Hepatic stellate cell (primary cell): ENCODE measurements at regions not wholly inside any gene's neighbourhood (a gene's known extent, or its start where the extent isn't known, plus 50 kb on each side); places are given as distances from the start of the nearest gene placed in this dataset.

Source experiments
- DNase-seq: peaks from one replicate; pipeline ENCODE4 v3.0.0; 2011; ENCODE audit warnings: low spot score

DNA sequence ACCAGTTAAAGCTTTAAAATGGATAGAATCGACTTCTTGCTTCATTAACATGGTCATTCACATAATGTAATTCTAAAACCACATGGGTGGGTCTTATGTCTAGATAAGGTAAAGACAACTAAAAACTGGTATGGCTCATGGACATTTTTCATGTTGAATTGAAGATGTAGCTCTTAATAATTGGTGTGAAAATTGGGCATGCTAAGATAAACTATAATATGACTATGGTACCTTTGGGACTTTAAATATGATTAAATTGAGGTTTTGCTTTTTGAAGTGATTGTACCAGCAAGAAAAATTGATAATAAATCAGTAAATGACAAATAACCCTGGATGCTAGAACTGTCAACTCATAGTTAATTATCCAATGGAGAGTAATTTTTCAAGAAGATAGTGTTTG is 710.7 kb upstream of the PTPRD start:
- no peak for DNase-seq

DNA sequence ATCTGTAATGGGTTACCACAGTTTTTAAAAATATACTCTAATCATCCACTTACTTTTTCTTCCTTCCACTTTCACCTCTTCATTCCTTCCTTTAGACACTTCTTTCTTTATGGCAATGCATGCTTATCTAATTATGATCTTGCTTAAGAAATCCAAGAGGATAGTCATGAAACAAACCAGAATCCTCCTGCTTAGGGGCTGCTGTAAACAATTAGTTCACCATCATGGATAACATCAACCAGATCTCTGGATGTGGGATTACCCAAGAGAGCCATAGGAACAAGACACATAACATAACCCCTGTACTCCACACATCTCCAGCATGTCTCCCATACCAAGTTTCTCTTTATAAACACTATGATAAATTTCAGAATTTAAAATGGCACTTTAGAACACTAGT is 713.4 kb upstream of the PTPRD start:
- DNase-seq = no peak

DNA sequence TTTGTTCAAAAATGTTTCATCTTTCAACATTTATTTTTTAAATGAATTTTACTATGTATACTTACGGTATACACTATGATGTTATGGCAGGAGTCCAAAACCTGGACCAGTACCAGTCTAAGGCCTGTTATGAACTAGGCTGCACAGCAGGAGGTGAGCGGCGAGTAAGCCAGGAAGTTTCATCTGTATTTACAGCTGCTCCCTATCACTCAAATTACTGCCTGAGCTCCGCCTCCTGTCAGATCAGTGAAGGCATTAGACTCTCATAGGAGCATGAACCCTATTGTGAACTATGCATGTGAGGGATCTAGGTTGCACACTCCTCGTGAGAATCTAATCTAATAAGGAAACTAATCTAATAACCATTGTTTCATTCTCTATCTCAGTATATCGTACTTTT is 715.5 kb upstream of the PTPRD start:
- DNase-seq = no peak

DNA sequence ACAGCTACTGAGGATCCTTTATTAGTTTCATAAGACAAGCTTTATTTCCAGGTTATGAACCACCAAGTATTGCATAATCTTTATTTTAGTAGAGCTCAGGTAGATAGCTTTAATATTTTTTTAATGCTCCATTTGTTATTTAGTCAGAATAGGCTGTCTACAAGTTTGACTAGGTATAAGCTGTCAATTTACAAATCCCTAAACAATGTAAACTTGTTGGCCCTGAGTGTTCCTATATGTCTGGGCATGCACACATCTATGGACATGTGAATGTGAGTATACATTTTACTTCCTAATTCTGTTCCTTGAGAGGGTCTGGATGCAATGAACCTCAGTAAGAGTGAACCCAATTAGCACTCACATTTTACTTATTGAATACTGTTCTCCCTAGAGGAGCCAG is 722.2 kb upstream of the PTPRD start:
- DNase-seq = no peak

DNA sequence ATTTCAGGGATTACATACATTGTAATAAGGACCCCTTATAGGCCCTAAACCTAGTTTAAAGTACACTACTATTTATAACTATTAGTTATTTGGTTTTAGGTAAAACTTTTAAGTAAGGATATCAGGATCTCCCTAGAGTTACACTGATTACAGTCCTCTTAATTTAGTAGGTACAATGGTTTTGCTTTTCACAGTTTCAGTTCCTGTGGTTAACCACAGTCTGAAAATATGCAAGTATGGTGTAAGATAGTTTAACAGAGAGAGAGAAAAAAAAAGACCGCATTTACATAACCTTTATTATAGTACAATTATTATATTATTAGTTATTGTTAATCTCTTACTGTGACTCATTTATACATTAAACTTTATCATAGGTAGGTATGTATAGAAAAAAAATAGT is 725.3 kb upstream of the PTPRD start:
- DNase-seq = no peak

DNA sequence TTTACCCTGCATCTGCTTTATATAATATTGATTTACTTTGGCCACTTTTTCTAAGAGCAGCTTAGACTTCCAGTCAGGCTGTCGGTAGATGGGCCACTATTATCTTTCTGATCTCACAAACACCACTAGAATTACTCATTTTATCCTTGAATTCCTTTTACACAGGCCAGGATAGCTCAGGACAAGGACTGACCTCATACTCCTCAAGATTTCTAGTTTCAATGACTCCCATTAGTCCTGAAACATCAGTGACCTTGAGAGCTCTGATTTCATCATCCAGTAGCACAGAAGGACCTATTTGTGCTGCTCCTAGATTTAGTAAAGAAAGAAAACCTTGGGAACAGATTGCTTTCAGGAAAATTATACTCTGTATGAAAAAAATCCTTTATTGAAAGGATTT is 727.9 kb upstream of the PTPRD start:
- no peak for DNase-seq

DNA sequence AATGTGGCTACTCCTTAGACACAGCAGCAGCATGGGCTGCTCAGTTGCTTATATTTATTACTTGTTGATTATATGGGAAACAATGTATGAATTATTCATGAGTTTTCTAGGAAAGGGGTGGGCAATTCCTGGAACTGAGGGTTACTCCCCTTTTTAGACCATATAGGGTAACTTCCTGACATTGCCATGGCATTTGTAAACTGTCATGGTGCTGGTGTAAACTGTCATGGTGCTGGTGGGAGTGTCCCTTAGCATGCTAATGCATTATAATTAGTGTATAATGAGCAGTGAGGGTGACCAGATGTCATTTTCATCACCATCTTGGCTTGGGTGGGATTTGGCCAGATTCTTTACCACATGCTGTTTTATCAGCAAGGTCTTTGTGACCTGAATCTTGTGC is 734.6 kb upstream of the PTPRD start:
- no peak for DNase-seq

DNA sequence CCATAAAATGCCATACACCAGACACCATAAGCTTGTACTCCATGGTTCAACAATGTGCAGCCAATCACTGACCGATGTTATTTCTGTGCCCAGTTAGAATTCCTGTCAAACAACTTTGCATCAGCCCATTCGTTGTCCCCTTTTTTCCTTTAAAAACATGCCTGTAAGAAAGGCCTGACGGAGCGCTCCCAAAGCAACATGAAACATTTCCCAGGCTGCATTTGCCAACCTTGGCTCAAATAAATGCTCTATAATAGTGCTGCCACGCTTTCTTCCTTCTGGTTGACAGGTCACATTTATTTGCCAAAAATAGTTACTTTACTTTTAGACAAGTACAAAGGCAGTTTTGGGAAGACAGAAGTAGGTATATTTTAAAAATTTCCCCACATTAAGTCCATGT is 735.6 kb upstream of the PTPRD start:
- no peak for DNase-seq

DNA sequence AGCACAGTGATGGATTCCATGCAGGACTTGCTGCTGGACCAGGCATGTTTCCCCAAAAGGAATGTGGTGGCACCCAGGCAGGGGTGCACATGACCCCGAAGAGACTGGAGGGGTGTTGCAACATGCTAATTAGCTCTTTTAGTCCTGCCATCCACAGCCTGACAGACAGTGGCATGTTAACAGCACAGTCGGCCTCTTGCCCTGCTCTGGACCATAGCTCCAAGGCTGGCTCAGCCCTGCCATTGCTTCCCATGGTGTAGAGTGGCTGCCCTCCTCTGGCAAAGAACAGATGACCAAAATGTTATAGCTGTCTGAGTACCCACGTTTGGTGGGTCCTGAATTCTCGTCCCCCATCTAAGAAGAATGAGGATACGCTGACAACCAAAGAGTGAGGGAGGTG is 736.4 kb upstream of the PTPRD start:
- DNase-seq = no peak

DNA sequence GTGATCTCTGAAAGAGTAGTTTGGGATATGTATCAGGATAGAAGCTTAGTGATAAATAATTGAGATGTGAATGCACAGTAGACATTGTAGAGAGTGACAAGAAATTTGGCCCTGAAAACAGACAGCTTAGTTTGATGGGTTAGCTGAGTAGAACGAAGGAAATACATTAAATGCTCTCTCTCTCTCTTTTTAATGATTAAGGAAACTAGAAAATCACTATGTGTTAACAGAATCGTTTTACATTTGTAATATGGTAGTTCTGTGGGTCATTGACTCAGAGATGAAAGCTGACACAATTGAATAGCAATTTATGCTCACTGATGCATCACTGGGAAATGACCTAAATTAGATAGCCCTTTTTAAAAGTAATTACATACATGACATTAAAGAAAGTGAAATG is 739.8 kb upstream of the PTPRD start:
- DNase-seq = no peak

DNA sequence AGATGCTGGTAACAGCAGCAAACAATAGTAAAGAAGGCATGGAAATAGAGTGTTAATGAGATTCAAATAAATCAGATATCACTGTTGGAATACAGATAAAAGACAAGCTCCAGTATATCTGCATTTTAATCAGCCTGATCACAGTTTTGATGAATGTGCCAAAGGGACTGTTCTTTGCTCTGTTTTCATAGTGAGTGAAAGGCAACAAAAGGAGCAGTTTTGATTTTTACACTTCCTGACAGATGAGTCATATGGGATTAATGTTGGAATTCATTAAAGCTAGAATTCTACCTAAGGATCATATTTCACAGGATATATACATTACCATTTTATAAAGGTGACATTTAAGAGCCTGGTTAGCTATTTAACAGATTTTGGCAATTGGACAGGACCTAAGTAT is 743.3 kb upstream of the PTPRD start:
- no peak for DNase-seq

DNA sequence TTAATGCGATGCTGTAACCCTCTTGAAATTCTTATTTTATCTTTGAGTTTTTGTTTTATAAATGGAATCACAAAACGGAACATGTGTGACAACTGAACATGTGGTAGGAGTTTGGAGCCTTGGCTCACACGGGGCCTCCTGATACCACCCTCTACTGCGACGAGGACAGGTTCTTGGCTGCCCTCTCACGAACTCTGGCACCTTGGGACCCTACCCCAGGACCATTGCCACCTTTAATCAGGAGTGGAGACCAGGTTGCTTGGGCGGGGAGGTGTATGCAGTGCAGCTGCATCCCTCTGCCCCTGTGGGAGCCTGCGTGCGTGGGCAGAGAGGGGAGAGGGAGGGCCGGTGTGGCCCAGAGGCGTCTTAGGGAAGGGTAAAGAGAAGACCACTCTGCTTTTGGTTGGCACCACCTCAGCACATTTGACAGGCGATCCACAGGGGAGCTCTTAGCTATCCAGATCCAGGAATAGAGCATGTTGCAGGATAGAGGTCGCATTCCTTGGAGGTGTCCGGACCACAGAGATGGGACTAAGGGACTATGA is 753.9 kb upstream of the PTPRD start:
- DNase-seq = no peak

DNA sequence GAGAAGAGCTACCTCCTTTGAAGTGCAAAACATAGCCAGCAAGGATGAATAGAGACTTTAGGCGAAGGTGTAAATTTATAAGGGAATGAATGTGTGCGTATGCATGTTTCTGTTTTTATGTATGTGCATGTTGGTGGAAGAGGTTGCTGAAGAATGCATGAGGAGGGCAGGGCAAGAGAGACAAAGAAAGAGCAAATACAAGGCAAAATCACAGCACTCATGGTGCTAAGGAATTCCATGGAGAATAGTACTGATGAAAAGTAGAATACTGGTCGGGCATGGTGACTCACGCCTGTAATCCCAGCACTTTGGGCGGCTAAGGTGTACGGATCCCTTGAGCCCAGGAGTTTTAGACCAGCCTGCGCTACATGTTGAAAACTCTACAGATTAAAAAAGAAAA is 762.1 kb upstream of the PTPRD start:
- DNase-seq = no peak

DNA sequence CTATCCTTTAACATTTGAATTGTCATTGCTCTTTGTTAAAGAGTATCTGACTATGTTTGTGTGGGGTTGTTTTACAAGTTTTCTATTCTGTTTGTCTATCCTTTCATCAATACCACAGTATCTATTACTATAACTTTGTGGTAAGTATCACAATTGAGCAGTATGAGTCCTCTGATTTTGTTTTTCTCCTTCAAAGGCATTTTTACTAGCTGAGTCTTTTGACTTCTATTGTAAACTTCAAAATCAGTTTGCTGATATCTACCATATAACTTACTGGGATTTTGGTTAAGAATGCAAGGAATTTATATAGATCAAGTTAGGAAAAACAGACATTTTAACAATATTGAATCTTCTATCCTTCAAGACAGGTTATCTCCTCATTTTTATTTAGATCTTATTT is 789.8 kb upstream of the PTPRD start:
- DNase-seq = no peak

DNA sequence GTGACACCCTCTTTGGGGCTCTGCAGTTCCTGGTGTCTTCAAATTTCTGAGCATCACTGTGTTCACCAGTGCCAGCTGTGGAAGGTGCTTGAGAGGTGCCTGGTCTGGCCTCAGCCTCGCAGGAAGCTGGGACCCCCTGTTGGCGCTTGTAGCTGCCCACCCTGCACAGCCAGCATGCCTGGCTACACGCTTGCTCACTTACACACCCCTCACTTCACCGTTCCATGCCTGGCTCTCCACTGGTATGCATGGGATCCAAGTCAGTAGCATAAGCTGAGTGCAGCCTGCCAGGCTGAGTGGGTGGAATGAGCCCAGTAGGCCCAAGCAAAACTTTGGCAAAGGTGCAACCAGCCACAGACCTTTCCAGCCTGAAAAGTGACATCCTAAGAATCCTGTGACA is 801.4 kb upstream of the PTPRD start:
- no peak for DNase-seq

DNA sequence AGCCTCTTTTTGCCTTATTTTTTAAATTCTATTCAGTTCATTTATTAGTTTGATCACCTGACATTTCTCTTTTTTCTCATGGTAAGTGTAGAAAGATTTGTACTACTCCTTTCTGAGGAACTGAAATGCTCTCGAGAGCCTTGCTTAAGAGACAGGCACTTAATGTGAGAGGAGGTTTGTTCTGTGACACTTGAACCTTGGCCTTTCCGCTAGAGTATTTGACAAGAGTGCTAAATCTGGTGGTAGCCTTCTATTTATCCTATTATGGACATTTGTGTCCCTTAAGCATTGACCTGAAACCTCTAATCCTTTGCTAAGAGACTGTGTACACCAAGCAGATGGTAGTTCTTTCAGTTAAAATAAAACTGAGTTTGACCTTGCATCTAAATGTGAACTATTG is 805.0 kb upstream of the PTPRD start:
- DNase-seq = no peak

DNA sequence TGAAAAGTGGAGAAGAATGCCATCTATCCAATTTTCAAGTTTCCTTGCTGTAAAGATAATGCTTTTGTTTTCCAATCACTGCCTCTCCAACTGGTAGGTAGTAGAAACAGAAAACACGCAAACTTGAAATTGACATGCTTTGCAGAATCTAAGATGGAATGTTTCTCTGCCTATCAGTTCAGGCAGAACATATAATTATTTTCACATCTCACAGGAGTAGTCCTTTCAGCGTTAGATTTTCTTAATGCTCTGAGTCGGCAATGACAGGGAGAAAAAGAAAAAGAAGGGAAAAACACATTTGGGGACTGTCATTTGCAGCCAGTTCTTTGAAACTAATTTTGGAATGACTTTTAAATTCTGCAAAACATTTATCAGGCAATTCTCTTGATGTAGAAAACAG is 818.7 kb upstream of the PTPRD start:
- DNase-seq = no peak

DNA sequence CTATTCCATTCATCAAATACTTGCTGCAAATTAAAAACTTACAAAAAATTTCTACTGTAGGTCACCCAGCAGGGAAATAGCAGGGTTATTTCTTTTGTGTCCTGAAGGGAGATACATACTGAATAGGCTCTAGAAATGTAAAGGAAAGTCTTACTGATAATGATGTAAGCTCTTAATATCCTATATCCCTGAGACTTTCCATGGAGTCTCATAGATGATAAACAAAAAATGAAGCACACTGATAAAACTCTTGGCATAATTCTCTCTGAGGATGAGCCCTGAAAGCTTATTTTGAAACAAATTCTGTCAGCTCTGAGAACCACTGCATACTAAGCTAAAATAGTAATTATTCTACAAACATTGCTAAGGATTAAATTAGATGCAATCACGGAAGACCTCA is 819.6 kb upstream of the PTPRD start:
- no peak for DNase-seq

DNA sequence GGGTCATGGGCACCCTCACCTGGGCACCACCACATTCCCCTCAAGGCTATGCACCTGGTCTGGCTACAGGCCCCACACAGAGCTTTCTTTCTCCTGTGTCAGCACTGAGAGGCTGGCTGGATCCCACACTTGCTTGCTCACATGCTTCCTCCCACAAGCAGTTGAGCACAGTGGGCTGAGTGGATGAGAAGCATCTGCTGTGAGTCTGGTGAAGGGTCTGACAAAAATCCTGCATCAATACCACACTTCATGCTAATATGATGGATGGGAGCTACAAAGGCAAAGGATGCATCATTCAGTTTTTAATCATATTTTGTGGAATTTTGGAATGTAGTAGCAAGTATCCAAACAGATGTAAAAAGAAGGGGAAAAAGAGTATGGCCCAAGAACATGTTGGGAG is 830.8 kb upstream of the PTPRD start:
- no peak for DNase-seq

DNA sequence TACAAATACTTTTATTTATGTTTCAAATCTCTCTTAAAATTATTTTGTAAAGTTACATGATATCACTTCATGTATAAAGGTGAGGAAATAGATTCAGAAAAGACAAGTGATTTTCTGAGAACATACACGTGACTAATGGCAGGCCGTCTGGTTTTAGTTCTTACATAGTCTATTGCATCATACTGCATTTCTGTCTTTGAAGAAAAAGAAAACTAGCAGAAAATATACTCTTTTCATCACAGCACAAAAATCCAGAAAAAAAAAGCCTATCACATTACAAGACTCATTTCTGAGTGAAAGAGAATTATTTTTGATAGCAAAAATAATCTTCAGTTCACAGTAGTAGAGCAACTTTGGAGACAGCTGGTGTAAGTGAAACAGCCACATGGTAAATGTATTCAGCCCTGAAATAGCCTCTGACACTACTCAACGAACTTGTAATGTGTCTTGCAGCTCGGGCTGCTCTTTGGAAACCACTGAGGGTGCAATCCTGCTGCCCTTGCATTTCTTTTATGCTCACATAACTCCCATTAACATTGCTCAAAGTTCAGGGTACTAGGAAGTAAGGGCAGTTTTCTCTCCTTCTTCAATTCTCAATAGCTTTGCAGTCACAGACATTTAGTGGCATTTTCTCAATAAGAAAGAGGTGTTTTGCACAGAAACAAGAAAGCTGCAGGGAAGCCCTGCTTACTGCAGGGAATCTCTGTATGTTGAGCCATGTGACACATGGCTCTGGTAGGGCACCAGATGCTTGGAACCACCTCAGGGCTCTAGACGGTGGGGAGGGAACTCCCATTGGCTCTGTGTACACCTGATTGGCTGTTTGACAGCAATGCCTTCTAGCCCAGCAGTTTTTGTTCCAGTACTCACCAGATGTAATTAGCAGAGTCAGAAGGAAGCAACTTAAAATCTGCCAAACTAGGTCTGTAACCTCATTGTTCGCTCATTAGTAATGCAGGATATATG is 845.3 kb upstream of the PTPRD start:
- DNase-seq = no peak

DNA sequence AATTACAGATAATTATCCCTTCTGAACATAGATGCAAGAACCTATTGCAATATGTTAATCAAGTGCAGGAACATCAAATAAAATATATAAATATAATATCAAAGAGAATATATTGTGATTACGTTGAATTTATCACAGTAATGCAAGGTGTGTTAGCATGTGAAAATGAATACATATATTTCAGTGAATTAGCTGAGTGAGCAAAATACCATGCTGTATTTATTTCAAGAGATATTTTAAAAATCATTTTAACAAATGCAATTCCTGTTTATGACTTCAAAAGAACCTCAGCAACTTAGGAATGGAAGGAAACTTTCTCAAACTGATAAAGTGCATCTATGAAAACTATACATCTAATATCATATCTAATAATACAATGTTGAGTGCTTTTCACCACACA is 856.9 kb upstream of the PTPRD start:
- no peak for DNase-seq

DNA sequence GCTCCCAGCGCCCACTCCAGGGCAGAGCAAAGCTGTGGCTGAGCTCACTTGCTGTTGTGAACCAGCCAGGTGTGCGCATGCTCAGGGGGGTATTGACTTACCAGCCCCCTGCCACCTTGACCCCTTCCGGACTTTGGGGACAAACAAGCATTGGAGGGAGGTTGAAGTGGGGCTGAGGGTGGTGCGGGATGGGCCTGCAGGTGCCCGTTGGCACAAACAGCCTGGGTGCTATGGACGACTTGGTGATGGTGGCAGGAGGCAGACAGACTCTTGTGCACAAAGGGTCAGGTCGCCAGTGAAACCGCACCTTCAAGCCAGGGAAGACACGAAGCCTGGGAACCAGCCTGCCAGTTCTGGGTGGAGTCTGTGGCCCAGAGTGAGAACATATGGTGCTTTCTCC is 858.5 kb upstream of the PTPRD start:
- no peak for DNase-seq

DNA sequence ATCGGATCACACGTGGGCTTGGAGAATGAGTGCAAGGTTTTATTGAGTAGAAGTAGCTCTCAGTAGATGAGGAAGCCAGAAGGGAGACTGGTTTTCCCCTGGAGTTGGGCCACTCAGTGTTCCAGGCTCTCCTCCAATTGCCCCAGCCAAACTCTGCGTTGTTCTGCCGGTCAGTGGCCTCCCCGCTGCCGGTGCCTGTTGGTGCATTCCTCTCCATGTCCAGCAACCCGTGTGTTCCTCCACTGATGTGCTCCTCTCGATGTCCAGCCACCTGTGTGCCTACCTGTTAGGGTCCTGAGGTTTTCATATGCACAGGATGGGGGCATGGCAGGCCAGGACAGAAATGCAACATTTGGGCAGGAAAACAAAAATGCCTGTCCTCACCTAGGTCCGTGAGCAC is 888.0 kb upstream of the PTPRD start:
- no peak for DNase-seq

DNA sequence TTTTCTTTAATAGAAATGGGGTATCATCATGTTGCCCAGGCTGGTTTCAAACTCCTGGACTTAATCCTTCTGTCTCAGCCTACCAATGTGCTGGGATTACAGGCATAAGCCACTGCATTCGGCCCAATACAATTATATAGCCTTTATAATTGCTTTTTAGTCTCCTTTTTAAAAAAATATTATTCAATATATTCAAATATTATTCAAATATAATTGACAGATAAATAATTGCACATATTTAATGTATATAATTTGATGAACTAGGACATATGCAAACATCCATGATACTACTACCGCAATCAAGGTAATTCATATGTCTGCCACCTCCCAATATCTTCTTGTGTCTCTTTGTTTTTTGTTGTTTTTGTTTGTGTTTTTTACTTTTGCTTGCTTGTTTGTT is 894.2 kb upstream of the PTPRD start:
- DNase-seq = no peak
